ENCODE measurements at regions not wholly inside any gene's neighbourhood (a gene's known extent, or its start where the extent isn't known, plus 50 kb on each side); places are given as distances from the start of the nearest gene placed in this dataset.

- no peaks in the 10 kb centered on the region for H3K9me3 ChIP-seq
- no peaks in the 10 kb centered on the region for H3K4me1 ChIP-seq
- FAIRE-seq (no peak), DNase-seq (ENCODE audit: low read depth in 1 of 2, low spot score in 1 of 2) (no peak), ATAC-seq (no peak)
- no peak overlapping the region for H3K4me3 ChIP-seq
- ChIA-PET POLR2A (no interaction called here), CTCF (no interaction called here)
- no peak overlapping the region for H3K27ac ChIP-seq
- H3K4me2 ChIP-seq: no peak overlapping the region
- TF ChIP-seq, protein P1, sequence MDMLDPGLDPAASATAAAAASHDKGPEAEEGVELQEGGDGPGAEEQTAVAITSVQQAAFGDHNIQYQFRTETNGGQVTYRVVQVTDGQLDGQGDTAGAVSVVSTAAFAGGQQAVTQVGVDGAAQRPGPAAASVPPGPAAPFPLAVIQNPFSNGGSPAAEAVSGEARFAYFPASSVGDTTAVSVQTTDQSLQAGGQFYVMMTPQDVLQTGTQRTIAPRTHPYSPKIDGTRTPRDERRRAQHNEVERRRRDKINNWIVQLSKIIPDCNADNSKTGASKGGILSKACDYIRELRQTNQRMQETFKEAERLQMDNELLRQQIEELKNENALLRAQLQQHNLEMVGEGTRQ (IDR thresholded peaks at IDR 0.05): no peak
- TF ChIP-seq HDAC2 (IDR thresholded peaks at IDR 0.05) (no peak), MAZ (IDR thresholded peaks at IDR 0.05; ENCODE audit: borderline replicate concordance, low read depth, low read length) (no peak), RCOR1 (IDR thresholded peaks at IDR 0.05; ENCODE audit: low read depth, low read length) (no peak), BHLHE40 (IDR thresholded peaks at IDR 0.05; ENCODE audit: low read depth, low read length) (no peak), TFCP2L1 (CRISPR knock-in tag; IDR thresholded peaks at IDR 0.05) (no peak), FOSB (CRISPR knock-in tag; IDR thresholded peaks at IDR 0.05) (no peak), SMC3 (IDR thresholded peaks at IDR 0.05) (no peak), HOXB13 (CRISPR knock-in tag; IDR thresholded peaks at IDR 0.05; ENCODE audit: low read depth) (no peak), ZNF302 (CRISPR knock-in tag; IDR thresholded peaks at IDR 0.05) (no peak), BCL3 (IDR thresholded peaks at IDR 0.05) (no peak), NPAS2 (CRISPR knock-in tag; IDR thresholded peaks at IDR 0.05; ENCODE audit: borderline replicate concordance) (no peak), FOXS1 (CRISPR knock-in tag; IDR thresholded peaks at IDR 0.05) (no peak), KDM1A (IDR thresholded peaks at IDR 0.05; ENCODE audit: low read depth) (no peak), NFE2L2 (conservative IDR thresholded peaks at IDR 0.05; ENCODE audit: low read length) (no peak)
- TF ChIP-seq, protein P2, sequence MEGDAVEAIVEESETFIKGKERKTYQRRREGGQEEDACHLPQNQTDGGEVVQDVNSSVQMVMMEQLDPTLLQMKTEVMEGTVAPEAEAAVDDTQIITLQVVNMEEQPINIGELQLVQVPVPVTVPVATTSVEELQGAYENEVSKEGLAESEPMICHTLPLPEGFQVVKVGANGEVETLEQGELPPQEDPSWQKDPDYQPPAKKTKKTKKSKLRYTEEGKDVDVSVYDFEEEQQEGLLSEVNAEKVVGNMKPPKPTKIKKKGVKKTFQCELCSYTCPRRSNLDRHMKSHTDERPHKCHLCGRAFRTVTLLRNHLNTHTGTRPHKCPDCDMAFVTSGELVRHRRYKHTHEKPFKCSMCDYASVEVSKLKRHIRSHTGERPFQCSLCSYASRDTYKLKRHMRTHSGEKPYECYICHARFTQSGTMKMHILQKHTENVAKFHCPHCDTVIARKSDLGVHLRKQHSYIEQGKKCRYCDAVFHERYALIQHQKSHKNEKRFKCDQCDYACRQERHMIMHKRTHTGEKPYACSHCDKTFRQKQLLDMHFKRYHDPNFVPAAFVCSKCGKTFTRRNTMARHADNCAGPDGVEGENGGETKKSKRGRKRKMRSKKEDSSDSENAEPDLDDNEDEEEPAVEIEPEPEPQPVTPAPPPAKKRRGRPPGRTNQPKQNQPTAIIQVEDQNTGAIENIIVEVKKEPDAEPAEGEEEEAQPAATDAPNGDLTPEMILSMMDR (IDR thresholded peaks at IDR 0.05): no peak
Measured at GRCh38 chr4:170538821-170539473, 449.2 kb upstream of the AADAT start.

DNA sequence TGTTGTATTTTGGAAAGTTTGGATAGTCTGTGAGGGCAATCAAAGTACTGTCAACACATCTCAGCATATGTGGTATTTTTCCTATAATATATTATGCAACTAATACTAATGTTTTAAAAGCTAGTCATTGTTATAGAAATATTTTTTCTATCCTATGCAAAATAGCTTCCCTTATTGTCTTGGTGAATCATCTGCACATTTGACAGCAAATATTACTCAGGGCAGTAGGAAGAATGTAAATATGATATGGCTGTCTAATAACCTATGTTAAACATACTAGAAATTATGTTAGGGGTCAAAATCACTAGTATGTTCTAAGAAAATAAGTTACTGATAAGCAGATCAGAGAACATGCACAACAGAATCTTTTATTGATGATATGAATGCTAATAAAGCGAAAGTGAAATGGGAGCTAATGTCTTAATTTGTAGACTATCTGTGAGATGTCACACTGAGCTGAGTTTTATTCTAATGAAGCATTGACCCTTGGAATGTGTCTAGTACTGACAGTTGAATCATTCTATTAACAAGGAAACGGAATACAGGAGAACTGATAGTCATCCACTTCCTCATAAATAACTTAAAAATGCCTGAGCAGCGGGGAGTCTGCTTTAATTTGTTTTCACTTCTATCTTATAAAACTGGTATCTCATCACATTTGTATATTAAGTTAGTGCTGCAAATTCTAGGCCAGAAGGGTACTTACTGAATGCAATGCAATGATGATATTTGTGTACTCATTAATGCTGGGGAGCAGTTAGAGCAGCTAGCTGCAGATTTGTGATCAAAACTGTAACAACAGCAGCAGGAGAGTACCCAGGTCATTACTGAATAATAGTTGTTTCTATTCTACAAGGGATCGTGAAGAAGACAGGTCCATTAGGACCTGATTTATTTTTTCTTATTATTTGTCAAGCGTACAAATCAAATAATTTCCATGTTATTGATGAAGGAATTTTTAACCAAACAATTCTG lies 440.3 kb upstream of the AADAT start:
- Histone ChIP-seq H3K4me3 (no peak overlapping the region), H3K27ac (no peak overlapping the region), H3K4me2 (no peak overlapping the region), H3K4me1 (no peaks in the 10 kb centered on the region), H3K9me3 (no peaks in the 10 kb centered on the region)
- DNase-seq (ENCODE audit: low read depth in 1 of 2, low spot score in 1 of 2) (no peak), ATAC-seq (no peak), FAIRE-seq (no peak)
- CTCF ChIA-PET: no interaction called here
- TF ChIP-seq SMC3 (IDR thresholded peaks at IDR 0.05) (no peak), CHD4 (IDR thresholded peaks at IDR 0.05; ENCODE audit: borderline replicate concordance) (no peak), HES2 (IDR thresholded peaks at IDR 0.05) (no peak), BHLHE40 (IDR thresholded peaks at IDR 0.05; ENCODE audit: low read depth, low read length) (no peak), CBX2 (IDR thresholded peaks at IDR 0.05; ENCODE audit: borderline replicate concordance, low read depth) (no peak), TP53 (CRISPR knock-in tag; IDR thresholded peaks at IDR 0.05) (no peak), SREBF2 (IDR thresholded peaks at IDR 0.05) (no peak), ZC3H11A (IDR thresholded peaks at IDR 0.05) (no peak), HOXB5 (CRISPR knock-in tag; IDR thresholded peaks at IDR 0.05) (no peak)
- TF ChIP-seq, protein P3, sequence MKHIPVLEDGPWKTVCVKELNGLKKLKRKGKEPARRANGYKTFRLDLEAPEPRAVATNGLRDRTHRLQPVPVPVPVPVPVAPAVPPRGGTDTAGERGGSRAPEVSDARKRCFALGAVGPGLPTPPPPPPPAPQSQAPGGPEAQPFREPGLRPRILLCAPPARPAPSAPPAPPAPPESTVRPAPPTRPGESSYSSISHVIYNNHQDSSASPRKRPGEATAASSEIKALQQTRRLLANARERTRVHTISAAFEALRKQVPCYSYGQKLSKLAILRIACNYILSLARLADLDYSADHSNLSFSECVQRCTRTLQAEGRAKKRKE (CRISPR knock-in tag; IDR thresholded peaks at IDR 0.05; ENCODE audit: low read depth): no peak
- TF ChIP-seq, protein P2 (IDR thresholded peaks at IDR 0.05): no peak
- WGBS (ENCODE audit: missing lambda C conversion rate): 14% methylated on average over 5 of the region's 5 CpGs
- POLR2A ChIA-PET: no interaction called here

Measured in A549 (cell line).